T47D (cell line): ENCODE measurements at regions not wholly inside any gene's neighbourhood (a gene's known extent, or its start where the extent isn't known, plus 50 kb on each side); places are given as distances from the start of the nearest gene placed in this dataset.

Experiments
- DNase-seq, 2 experiments: peaks; one replicate each; pipeline versions ENCODE4 v3.0.0 to v3.0.0-alpha.2; 2011 to 2012; ENCODE audit warnings: low read depth in 1 of 2, low spot score in 1 of 2
- JUND ChIP-seq: IDR thresholded peaks from 2 replicates; pipeline ENCODE4 v1.6.1; 2012; ENCODE audit warnings: low read depth
- in situ Hi-C: cut with HindIII; loops from 2 replicates; pipeline ENCODE4 v1.10.0; 2016; ENCODE audit warnings: low sequenced_read_pairs, low pct_unique_long_range_greater_than_20kb

- in situ Hi-C loops = no loop called here
- no peak for TF ChIP-seq JUND
- DNase-seq = no peak
These were observed 142.8 kb upstream of the RPL34 start for GRCh38 chr4:108477527-108478108.

- peak in 1 of 2 experiments; percentile 40 for DNase-seq
- no peak for TF ChIP-seq JUND
- in situ Hi-C loops = no loop called here
These were observed 147.1 kb upstream of the RPL34 start for GRCh38 chr4:108473163-108473720.

GRCh38 chr4:108466936-108467902 lies 153.2 kb upstream of the RPL34 start:
- DNase-seq = no peak
- no peak for TF ChIP-seq JUND
- in situ Hi-C loops = no loop called here

GRCh38 chr4:108465886-108466500 lies 154.4 kb upstream of the RPL34 start:
- DNase-seq = no peak
- in situ Hi-C loops = no loop called here
- TF ChIP-seq JUND = no peak

GRCh38 chr4:108458681-108459080 lies 161.7 kb upstream of the RPL34 start:
- in situ Hi-C loops = no loop called here
- DNase-seq = no peak
- TF ChIP-seq JUND = no peak

- TF ChIP-seq JUND = no peak
- in situ Hi-C loops = no loop called here
- DNase-seq = no peak
These were observed 166.1 kb upstream of the RPL34 start for GRCh38 chr4:108454227-108454626.

GRCh38 chr4:108453366-108453765 lies 167.0 kb upstream of the RPL34 start:
- in situ Hi-C loops = no loop called here
- DNase-seq = peak; percentile 6 to 30
- no peak for TF ChIP-seq JUND

GRCh38 chr4:108450236-108450898 lies 170.0 kb upstream of the RPL34 start:
- no peak for DNase-seq
- no peak for TF ChIP-seq JUND
- in situ Hi-C loops = no loop called here

- in situ Hi-C loops = no loop called here
- TF ChIP-seq JUND = no peak
- no peak for DNase-seq
These were observed 171.2 kb upstream of the RPL34 start for GRCh38 chr4:108449129-108449528.

GRCh38 chr4:108446556-108446955 lies 173.8 kb upstream of the RPL34 start:
- in situ Hi-C loops = no loop called here
- DNase-seq = no peak
- no peak for TF ChIP-seq JUND

- TF ChIP-seq JUND = no peak
- in situ Hi-C loops = no loop called here
- DNase-seq = peak in 1 of 2 experiments; percentile 28
These were observed 174.7 kb upstream of the RPL34 start for GRCh38 chr4:108445716-108446115.

GRCh38 chr4:108443585-108443984 lies 176.8 kb upstream of the RPL34 start:
- no peak for TF ChIP-seq JUND
- in situ Hi-C loops = no loop called here
- no peak for DNase-seq
